ENCODE measurements at regions not wholly inside any gene's neighbourhood (a gene's known extent, or its start where the extent isn't known, plus 50 kb on each side); places are given as distances from the start of the nearest gene placed in this dataset.

DNA sequence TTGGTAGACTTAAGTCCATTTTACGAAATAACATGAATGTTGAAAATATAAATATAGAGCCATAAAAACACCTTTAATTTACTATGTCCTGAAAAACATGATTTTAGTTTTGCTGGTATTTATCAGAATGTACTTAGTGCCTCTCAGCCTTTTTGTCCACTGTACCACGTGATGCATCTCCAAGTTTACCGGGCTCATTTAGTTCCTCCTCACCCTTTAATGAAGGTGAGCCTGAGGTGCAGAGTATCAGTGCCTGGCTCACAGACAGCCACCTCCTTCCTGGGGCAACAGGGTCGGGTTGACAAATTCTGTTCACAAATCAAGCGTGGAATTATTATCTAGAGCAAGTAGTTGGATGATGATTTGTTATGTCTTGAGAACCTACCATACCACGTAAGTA, 420.5 kb upstream of the MEIS1 start:
- TF ChIP-seq, protein P1, sequence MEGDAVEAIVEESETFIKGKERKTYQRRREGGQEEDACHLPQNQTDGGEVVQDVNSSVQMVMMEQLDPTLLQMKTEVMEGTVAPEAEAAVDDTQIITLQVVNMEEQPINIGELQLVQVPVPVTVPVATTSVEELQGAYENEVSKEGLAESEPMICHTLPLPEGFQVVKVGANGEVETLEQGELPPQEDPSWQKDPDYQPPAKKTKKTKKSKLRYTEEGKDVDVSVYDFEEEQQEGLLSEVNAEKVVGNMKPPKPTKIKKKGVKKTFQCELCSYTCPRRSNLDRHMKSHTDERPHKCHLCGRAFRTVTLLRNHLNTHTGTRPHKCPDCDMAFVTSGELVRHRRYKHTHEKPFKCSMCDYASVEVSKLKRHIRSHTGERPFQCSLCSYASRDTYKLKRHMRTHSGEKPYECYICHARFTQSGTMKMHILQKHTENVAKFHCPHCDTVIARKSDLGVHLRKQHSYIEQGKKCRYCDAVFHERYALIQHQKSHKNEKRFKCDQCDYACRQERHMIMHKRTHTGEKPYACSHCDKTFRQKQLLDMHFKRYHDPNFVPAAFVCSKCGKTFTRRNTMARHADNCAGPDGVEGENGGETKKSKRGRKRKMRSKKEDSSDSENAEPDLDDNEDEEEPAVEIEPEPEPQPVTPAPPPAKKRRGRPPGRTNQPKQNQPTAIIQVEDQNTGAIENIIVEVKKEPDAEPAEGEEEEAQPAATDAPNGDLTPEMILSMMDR (IDR thresholded peaks at IDR 0.05; ENCODE audit: low read length, missing control alignments): no peak
- H3K4me3 ChIP-seq (replicated peaks; ENCODE audit: low read depth, low read length): no peak overlapping the region
- DNase-seq (ENCODE audit: low read depth): no peak

GRCh38 chr2:66013456-66013855, 421.5 kb upstream of the MEIS1 start:
- no peak for DNase-seq (ENCODE audit: low read depth)
- TF ChIP-seq, protein P1 (IDR thresholded peaks at IDR 0.05; ENCODE audit: low read length, missing control alignments): no peak
- H3K4me3 ChIP-seq (replicated peaks; ENCODE audit: low read depth, low read length): no peak overlapping the region

DNA sequence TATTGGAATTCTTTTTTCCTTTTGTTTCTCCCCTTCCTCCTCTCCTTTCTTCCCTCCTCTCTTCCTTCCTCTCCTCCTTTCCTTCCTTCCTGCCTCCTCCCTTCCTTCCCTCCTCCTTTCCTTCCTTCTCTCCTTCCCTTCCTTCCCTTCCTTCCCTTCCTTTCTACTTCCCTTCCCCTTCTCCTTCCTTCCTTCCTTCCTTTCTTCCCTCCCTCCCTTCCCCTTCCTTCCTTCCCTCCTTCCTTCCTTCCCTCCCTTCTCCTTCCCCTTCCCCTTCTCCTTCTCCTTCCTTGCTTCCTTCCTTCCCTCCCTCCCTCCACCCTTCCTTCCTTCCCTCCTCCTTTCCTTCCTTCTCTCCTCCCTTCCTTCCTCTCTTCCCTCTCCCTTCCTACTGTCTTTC, 431.0 kb upstream of the MEIS1 start:
- DNase-seq (ENCODE audit: low read depth): no peak
- H3K4me3 ChIP-seq (replicated peaks; ENCODE audit: low read depth, low read length): no peak overlapping the region
- TF ChIP-seq, protein P1 (IDR thresholded peaks at IDR 0.05; ENCODE audit: low read length, missing control alignments): no peak

- H3K4me3 ChIP-seq (replicated peaks; ENCODE audit: low read depth, low read length): no peak overlapping the region
- DNase-seq (ENCODE audit: low read depth): no peak
- TF ChIP-seq, protein P1 (IDR thresholded peaks at IDR 0.05; ENCODE audit: low read length, missing control alignments): no peak
Measured at GRCh38 chr2:66001538-66001937, 433.4 kb upstream of the MEIS1 start.

GRCh38 chr2:66000901-66001300, 434.0 kb upstream of the MEIS1 start:
- no peak overlapping the region for H3K4me3 ChIP-seq (replicated peaks; ENCODE audit: low read depth, low read length)
- TF ChIP-seq, protein P1 (IDR thresholded peaks at IDR 0.05; ENCODE audit: low read length, missing control alignments): no peak
- DNase-seq (ENCODE audit: low read depth): no peak

- DNase-seq (ENCODE audit: low read depth): no peak
- H3K4me3 ChIP-seq (replicated peaks; ENCODE audit: low read depth, low read length): no peak overlapping the region
- TF ChIP-seq, protein P1 (IDR thresholded peaks at IDR 0.05; ENCODE audit: low read length, missing control alignments): no peak
Measured at GRCh38 chr2:65999796-66000195, 435.1 kb upstream of the MEIS1 start.

- no peak for DNase-seq (ENCODE audit: low read depth)
- TF ChIP-seq, protein P1 (IDR thresholded peaks at IDR 0.05; ENCODE audit: low read length, missing control alignments): no peak
- H3K4me3 ChIP-seq (replicated peaks; ENCODE audit: low read depth, low read length): no peak overlapping the region
Measured at GRCh38 chr2:65999103-65999502, 435.8 kb upstream of the MEIS1 start.

All from fibroblast of pulmonary artery (primary cell).